Spleen (tissue), 11 donors: ENCODE measurements at regions not wholly inside any gene's neighbourhood (a gene's known extent, or its start where the extent isn't known, plus 50 kb on each side); places are given as distances from the start of the nearest gene placed in this dataset.
"Not testable (repeated sequence)": the region's sequence is repeated elsewhere in the genome, so short reads cannot be mapped to it uniquely, and the experiment has no call there.

Experiments used
- DNase-seq: peaks from one replicate; pipeline ENCODE4 v3.0.0-alpha.2; 2020
- H3K27ac ChIP-seq, 8 donors: fragments of 200-600 bp; sonication (generic) in 7 of 8; 1 replicate in 4 of 8; 2 replicates in 4 of 8; pipeline versions ENCODE4 v1.5.0 to v1.8.0; 2016 to 2021; ENCODE audit warnings: inconsistent platforms in 4 of 8, mild to moderate bottlenecking in 4 of 8, moderate library complexity in 1 of 8
- H3K27me3 ChIP-seq, 7 donors: fragments of 200-600 bp; sonication (generic) in 6 of 7; replicated peaks in 1 of 7; 1 replicate in 4 of 7; 2 replicates in 3 of 7; pipeline versions ENCODE4 v1.5.0 to v1.8.0; 2016 to 2021; ENCODE audit warnings: inconsistent platforms in 3 of 7, mild to moderate bottlenecking in 1 of 7
- H3K36me3 ChIP-seq, 6 donors: fragments of 200-600 bp; sonication (generic) in 5 of 6; 1 replicate in 4 of 6; 2 replicates in 2 of 6; pipeline versions ENCODE4 v1.5.0 to v1.8.0; 2016 to 2021; ENCODE audit warnings: inconsistent platforms in 2 of 6
- H3K4me1 ChIP-seq, 6 donors: fragments of 200-600 bp; sonication (generic) in 5 of 6; 1 replicate in 3 of 6; 2 replicates in 3 of 6; pipeline versions ENCODE4 v1.5.0 to v1.8.0; 2016 to 2021; ENCODE audit warnings: inconsistent platforms in 3 of 6
- H3K4me3 ChIP-seq, 8 donors: fragments of 200-600 bp; sonication (generic) in 7 of 8; 1 replicate in 4 of 8; 2 replicates in 4 of 8; pipeline versions ENCODE4 v1.5.0 to v1.8.0; 2016 to 2021; ENCODE audit warnings: inconsistent platforms in 4 of 8, mild to moderate bottlenecking in 4 of 8, moderate library complexity in 2 of 8
- H3K9me3 ChIP-seq, 8 donors: fragments of 200-600 bp; sonication (generic) in 7 of 8; 1 replicate in 4 of 8; 2 replicates in 4 of 8; pipeline versions ENCODE4 v1.5.0 to v1.8.0; 2016 to 2021; ENCODE audit warnings: inconsistent platforms in 4 of 8
- POLR2A ChIP-seq, 3 donors: fragments of 450-650 bp; IDR thresholded peaks; one replicate each; pipeline ENCODE4 v1.5.1; 2017; ENCODE audit warnings: antibody characterized with exemption in 3 of 3, mild to moderate bottlenecking in 1 of 3
- POLR2AphosphoS5 ChIP-seq, 3 donors: sonication (generic); formaldehyde crosslinking; IDR thresholded peaks; one replicate each; pipeline ENCODE4 v1.5.1; 2017; ENCODE audit warnings: antibody characterized with exemption in 3 of 3
- WGBS, 5 donors: extraction: QIAGEN DNeasy Blood & Tissue Kit in 3 of 5; methylation state at CpG; one replicate each; pipeline versions ENCODE4 v1.1.5 to v1.1.7; 2013 to 2018; 5-methylcytosine and 5-hydroxymethylcytosine counted together
- intact Hi-C: fragments of 100-400 bp; cut with DNase I; formaldehyde crosslinking; loops from one replicate; pipeline ENCODE4 v1.15.0; 2023; ENCODE audit warnings: low total_unique reads
- TF ChIP-seq, protein P1 (sequence below), 11 experiments: fragments of 200-600 bp in 7 of 11; fragments of 450-650 bp in 4 of 11; sonication (generic) in 4 of 11; IDR thresholded peaks in 8 of 11; conservative IDR thresholded peaks in 3 of 11; 1 replicate in 7 of 11; 2 replicates in 4 of 11; pipeline versions ENCODE4 v1.4.0 to v1.8.0; 2016 to 2021; ENCODE audit warnings: antibody characterized with exemption in 11 of 11, inconsistent platforms in 4 of 11, mild to moderate bottlenecking in 1 of 11
- donor health status: healthy with polysubstance abuse.
- donor health status: DM: no; HTN: no; CAD: no; lungs with moderate emphysema.
- donor health status: DM: no; HTN: no; CAD: no.
- donor health status: Bipolar disorder and iron deficiency.
- donor health status: healthy.
- donor health status: DM: no; HTN: no; CAD: no.
- donor health status: DM: yes; HTN: yes; CAD: no.

DNA sequence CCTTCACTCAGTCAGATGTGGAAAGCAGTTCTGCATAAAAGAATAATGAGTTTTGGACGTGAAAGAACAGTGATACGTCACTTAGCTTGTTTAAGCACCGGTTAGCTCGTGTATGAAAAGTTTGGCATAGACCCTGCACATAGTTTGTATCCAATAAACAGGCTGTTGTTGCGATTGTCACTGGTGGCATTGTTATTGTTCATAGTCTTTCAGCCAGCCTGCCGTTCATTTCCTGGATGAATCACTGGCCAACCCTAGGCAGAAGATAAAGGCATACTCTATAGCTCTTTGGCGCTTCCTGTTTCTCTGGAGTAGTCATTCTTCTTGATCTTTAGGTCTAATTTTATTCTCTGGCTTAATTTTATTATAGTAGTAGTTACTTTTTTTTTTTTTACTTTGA is 57.8 kb upstream of the ANKRD30A start:
- Histone ChIP-seq H3K27me3 (no peaks in the 10 kb centered on the region), H3K36me3 (no peaks in the 10 kb centered on the region), H3K4me3 (no peak overlapping the region), H3K27ac (no peak overlapping the region), H3K4me1 (no peaks in the 10 kb centered on the region), H3K9me3 (peaks cover 0 to 54% (median 19%) of the 10 kb centered on the region in 8 donors)
- 85 to 91% (median 85%) methylated on average over 7 of the region's 7 CpGs for WGBS, 5 donors
- intact Hi-C loops: no loop called here
- no peak for DNase-seq
- TF ChIP-seq POLR2AphosphoS5 (IDR thresholded peaks at IDR 0.05) (no peak), POLR2A (IDR thresholded peaks at IDR 0.05) (no peak)
- TF ChIP-seq, protein P1, sequence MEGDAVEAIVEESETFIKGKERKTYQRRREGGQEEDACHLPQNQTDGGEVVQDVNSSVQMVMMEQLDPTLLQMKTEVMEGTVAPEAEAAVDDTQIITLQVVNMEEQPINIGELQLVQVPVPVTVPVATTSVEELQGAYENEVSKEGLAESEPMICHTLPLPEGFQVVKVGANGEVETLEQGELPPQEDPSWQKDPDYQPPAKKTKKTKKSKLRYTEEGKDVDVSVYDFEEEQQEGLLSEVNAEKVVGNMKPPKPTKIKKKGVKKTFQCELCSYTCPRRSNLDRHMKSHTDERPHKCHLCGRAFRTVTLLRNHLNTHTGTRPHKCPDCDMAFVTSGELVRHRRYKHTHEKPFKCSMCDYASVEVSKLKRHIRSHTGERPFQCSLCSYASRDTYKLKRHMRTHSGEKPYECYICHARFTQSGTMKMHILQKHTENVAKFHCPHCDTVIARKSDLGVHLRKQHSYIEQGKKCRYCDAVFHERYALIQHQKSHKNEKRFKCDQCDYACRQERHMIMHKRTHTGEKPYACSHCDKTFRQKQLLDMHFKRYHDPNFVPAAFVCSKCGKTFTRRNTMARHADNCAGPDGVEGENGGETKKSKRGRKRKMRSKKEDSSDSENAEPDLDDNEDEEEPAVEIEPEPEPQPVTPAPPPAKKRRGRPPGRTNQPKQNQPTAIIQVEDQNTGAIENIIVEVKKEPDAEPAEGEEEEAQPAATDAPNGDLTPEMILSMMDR (IDR thresholded peaks at IDR 0.05 in 8 of 11, conservative IDR thresholded peaks at IDR 0.05 in 3 of 11): no peak

DNA sequence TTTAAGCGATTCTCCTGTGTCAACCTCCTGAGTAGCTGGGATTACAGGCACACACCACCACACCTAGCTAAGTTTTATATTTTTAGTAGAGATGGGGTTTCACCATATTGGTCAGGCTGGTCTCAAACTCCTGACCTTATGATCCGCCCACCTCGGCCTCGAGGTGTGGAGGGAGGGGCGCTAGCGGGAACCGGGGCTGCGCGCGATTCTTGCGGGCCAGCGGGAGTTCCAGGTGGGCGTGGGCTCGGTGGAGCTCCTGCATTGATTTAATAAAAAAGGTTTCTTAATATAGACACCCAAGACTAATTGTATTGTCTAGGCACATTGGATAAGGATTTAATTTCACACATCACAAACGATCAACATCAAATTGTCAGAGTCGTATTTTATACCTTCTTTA is 63.1 kb upstream of the ANKRD30A start:
- DNase-seq, H3K36me3 ChIP-seq, H3K4me3 ChIP-seq, H3K27me3 ChIP-seq, H3K27ac ChIP-seq, H3K4me1 ChIP-seq, intact Hi-C loops: not testable (repeated sequence)
- peaks cover 0 to 37% (median 5%) of the 10 kb centered on the region in 8 donors for H3K9me3 ChIP-seq
- WGBS, 5 donors: 88 to 94% (median 92%) methylated on average over 16 of the region's 16 CpGs

DNA sequence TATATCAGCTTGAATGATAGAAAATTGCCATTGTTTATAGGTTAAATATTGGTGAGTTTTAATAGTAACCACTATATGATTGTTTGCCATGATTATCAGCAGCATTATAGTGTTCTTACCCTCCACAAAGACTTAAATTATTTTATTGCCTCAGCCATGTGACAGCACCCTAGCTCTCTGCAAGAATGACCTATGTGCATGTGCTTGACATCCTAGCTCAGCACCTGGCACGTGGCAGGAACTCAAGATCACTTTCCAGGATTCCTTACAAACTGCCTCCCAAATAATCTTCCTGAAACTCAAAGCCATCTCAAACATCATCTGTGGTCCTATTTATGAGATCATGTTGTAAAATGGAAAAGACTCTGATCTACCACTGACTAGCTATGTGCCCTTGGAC is 68.1 kb upstream of the ANKRD30A start:
- WGBS, 5 donors: 10 to 30% (median 11%) methylated on average over 1 of the region's 1 CpG
- intact Hi-C loops: no loop called here
- TF ChIP-seq POLR2A (IDR thresholded peaks at IDR 0.05): no peak
- TF ChIP-seq POLR2AphosphoS5 (IDR thresholded peaks at IDR 0.05): no peak
- TF ChIP-seq, protein P1 (IDR thresholded peaks at IDR 0.05 in 8 of 11, conservative IDR thresholded peaks at IDR 0.05 in 3 of 11): no peak
- H3K4me3 ChIP-seq: no peak overlapping the region
- H3K27me3 ChIP-seq: no peaks in the 10 kb centered on the region
- no peaks in the 10 kb centered on the region for H3K4me1 ChIP-seq
- H3K9me3 ChIP-seq: peaks cover 0 to 23% (median under 1%) of the 10 kb centered on the region in 8 donors
- no peak for DNase-seq
- H3K27ac ChIP-seq: no peak overlapping the region
- no peaks in the 10 kb centered on the region for H3K36me3 ChIP-seq

DNA sequence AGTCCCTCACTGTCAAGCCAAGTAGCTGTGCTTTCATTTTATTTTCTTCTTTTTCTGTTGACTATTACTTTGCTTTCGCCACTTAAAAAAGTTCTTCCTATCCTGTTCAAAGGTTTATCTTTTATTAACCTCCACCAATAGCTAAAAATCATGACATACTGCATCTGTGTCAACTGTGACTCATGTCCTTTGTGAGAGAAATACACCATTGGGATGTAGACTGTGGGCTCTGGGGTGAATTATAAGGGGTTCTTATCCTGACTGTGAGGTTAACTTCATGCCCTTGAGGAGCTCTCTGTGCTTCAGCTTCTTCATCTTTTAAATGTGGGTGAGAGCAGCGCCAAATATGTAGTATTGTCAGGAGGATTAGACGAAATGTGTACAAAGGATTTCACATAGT is 71.9 kb upstream of the ANKRD30A start:
- TF ChIP-seq, protein P1 (IDR thresholded peaks at IDR 0.05 in 8 of 11, conservative IDR thresholded peaks at IDR 0.05 in 3 of 11): no peak
- TF ChIP-seq POLR2A (IDR thresholded peaks at IDR 0.05): no peak
- TF ChIP-seq POLR2AphosphoS5 (IDR thresholded peaks at IDR 0.05): no peak
- no peaks in the 10 kb centered on the region for H3K36me3 ChIP-seq
- intact Hi-C loops: no loop called here

DNA sequence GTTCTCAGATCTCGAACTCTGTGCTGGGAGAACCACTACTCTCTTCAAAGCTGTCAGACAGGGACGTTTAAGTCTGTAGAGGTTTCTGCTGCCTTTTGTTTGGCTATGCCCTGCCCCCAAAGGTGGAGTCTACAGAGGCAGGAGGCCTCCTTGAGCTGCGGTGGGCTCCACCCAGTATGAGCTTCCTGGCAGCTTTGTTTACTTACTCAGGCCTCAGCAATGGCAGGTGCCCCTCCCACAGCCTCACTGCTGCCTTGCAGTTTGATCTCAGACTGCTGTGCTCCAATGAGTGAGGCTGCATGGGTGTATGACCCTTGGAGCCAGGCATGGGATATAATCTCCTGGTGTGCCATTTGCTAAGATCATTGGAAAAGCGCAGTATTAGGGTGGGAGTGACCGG is 75.4 kb upstream of the ANKRD30A start:
- DNase-seq, H3K4me3 ChIP-seq, H3K27me3 ChIP-seq, intact Hi-C loops, H3K36me3 ChIP-seq, H3K27ac ChIP-seq, H3K4me1 ChIP-seq: not testable (repeated sequence)
- H3K9me3 ChIP-seq: peaks cover 0 to 71% (median 25%) of the 10 kb centered on the region in 8 donors
- 76 to 84% (median 79%) methylated on average over 3 to 5 of the region's 5 CpGs for WGBS, 5 donors

More for the DNA sequence above, 71.9 kb upstream of the ANKRD30A start:
- WGBS, 5 donors: 71 to 78% (median 75%) methylated on average over 3 of the region's 3 CpGs
- Histone ChIP-seq H3K27me3 (no peaks in the 10 kb centered on the region), H3K27ac (no peak overlapping the region), H3K4me3 (no peak overlapping the region), H3K9me3 (peaks cover 0 to 50% (median 14%) of the 10 kb centered on the region in 8 donors), H3K4me1 (no peaks in the 10 kb centered on the region)
- DNase-seq: no peak

DNA sequence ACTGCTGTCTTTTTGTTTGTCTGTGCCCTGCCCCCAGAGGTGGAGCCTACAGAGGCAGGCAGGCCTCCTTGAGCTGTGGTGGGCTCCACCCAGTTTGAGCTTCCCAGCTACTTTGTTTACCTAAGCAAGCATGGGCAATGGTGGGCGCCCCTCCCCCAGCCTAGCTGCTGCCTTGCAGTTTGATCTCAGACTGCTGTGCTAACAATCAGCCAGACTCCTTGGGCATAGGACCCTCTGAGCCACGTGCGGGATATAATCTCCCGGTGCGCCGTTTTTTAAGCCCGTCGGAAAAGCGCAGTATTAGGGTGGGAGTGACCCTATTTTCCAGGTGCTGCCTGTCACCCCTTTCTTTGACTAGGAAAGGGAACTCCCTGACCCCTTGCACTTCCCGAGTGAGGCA is 81.1 kb upstream of the ANKRD30A start:
- WGBS, 5 donors: 86 to 92% (median 89%) methylated on average over 10 of the region's 10 CpGs
- DNase-seq: not testable (repeated sequence)

More for the DNA sequence above, 81.1 kb upstream of the ANKRD30A start:
- H3K4me3 ChIP-seq, H3K27ac ChIP-seq, H3K27me3 ChIP-seq, intact Hi-C loops, H3K36me3 ChIP-seq, H3K4me1 ChIP-seq: not testable (repeated sequence)
- peaks cover 0 to 40% (median 18%) of the 10 kb centered on the region in 8 donors for H3K9me3 ChIP-seq
